ENCODE measurements at regions not wholly inside any gene's neighbourhood (a gene's known extent, or its start where the extent isn't known, plus 50 kb on each side); places are given as distances from the start of the nearest gene placed in this dataset.
A peak's percentile ranks its signal among the peaks of the same experiment; 100 is the strongest.

DNA sequence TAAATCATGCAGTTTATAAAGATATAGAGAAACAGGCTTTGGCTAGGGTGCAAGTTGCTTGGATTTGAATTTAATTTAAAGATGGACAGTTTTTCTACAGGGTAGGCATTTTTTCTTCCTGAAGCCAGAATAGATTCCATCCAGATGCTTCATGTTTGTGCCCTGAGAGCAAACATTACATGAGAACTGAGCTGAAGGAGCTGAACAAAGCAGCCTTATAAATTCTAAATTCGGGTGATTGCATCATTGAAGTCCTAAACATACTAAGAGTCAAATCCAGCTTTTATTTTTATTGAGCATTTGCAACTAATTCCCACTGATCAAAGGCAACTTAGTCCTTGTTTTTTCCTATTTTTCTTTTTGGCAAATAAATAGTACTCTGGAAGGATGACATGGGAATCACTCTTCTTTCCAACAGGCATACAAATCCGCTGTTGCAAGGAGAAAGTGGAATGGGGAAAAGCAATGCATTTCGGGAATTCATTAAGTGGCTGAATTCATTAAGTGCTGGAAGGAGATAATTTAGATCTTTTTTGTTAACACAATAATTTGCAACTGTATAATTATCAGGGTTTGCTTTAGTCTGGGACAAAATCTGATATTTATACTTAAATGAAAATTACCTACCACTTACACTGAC is 828.0 kb downstream of the SLC4A3 start (continued):
- TF ChIP-seq ATF7 (IDR thresholded peaks at IDR 0.05) (peak; percentile 20; the same call in 1 of the 2 replicates), ATF7 (CRISPR knock-in tag; IDR thresholded peaks at IDR 0.05) (no peak), ISL2 (CRISPR knock-in tag; IDR thresholded peaks at IDR 0.05) (no peak), DMAP1 (CRISPR knock-in tag; IDR thresholded peaks at IDR 0.05) (no peak), HDAC1 (CRISPR knock-in tag; IDR thresholded peaks at IDR 0.05) (no peak)
- TF ChIP-seq, protein P1, sequence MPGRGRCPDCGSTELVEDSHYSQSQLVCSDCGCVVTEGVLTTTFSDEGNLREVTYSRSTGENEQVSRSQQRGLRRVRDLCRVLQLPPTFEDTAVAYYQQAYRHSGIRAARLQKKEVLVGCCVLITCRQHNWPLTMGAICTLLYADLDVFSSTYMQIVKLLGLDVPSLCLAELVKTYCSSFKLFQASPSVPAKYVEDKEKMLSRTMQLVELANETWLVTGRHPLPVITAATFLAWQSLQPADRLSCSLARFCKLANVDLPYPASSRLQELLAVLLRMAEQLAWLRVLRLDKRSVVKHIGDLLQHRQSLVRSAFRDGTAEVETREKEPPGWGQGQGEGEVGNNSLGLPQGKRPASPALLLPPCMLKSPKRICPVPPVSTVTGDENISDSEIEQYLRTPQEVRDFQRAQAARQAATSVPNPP (CRISPR knock-in tag; IDR thresholded peaks at IDR 0.05): no peak

DNA sequence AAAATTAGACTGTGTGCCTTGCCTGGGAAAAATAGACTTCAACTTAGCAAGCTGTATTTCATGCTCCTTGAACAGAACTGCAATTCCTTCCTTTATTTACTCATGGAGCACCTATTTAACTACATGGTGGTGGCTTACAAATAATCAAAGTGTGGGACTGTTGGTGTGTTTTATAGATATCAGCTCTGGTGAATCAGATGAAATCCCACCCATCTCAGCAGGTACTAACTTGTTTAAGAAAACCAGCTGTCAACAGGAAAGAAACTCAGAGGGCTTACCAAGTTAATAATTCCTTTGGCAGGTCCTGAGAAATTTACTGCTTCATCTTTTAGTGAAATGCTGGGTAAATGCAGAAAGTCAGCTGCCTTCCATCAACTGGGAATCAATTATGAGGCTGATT is 830.6 kb downstream of the SLC4A3 start:
- TF ChIP-seq, protein P2, sequence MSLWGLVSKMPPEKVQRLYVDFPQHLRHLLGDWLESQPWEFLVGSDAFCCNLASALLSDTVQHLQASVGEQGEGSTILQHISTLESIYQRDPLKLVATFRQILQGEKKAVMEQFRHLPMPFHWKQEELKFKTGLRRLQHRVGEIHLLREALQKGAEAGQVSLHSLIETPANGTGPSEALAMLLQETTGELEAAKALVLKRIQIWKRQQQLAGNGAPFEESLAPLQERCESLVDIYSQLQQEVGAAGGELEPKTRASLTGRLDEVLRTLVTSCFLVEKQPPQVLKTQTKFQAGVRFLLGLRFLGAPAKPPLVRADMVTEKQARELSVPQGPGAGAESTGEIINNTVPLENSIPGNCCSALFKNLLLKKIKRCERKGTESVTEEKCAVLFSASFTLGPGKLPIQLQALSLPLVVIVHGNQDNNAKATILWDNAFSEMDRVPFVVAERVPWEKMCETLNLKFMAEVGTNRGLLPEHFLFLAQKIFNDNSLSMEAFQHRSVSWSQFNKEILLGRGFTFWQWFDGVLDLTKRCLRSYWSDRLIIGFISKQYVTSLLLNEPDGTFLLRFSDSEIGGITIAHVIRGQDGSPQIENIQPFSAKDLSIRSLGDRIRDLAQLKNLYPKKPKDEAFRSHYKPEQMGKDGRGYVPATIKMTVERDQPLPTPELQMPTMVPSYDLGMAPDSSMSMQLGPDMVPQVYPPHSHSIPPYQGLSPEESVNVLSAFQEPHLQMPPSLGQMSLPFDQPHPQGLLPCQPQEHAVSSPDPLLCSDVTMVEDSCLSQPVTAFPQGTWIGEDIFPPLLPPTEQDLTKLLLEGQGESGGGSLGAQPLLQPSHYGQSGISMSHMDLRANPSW (CRISPR knock-in tag; IDR thresholded peaks at IDR 0.05; ENCODE audit: borderline replicate concordance): no peak
- TF ChIP-seq ZNF891 (CRISPR knock-in tag; IDR thresholded peaks at IDR 0.05) (no peak), ZNF644 (CRISPR knock-in tag; IDR thresholded peaks at IDR 0.05; ENCODE audit: low read depth) (no peak), ZZZ3 (CRISPR knock-in tag; IDR thresholded peaks at IDR 0.05; ENCODE audit: borderline replicate concordance) (no peak), ZNF138 (CRISPR knock-in tag; IDR thresholded peaks at IDR 0.05; ENCODE audit: low read depth) (no peak), TOPORS (CRISPR knock-in tag; IDR thresholded peaks at IDR 0.05) (no peak), HNRNPH1 (optimal IDR thresholded peaks at IDR 0.05; ENCODE audit: low read depth, low read length) (no peak)
- TF ChIP-seq, protein P3, sequence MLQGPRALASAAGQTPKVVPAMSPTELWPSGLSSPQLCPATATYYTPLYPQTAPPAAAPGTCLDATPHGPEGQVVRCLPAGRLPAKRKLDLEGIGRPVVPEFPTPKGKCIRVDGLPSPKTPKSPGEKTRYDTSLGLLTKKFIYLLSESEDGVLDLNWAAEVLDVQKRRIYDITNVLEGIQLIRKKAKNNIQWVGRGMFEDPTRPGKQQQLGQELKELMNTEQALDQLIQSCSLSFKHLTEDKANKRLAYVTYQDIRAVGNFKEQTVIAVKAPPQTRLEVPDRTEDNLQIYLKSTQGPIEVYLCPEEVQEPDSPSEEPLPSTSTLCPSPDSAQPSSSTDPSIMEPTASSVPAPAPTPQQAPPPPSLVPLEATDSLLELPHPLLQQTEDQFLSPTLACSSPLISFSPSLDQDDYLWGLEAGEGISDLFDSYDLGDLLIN (CRISPR knock-in tag; IDR thresholded peaks at IDR 0.05; ENCODE audit: borderline replicate concordance): no peak
- no peak overlapping the region for H3K27ac ChIP-seq (ENCODE audit: extremely low read length, insufficient read depth, low read length)
- in situ Hi-C loops (cut with HindIII; ENCODE audit: extremely low pct_ligation_motif_present, low pct_unique_long_range_greater_than_20kb): no loop called here
- DNase-seq (ENCODE audit: low spot score): no peak
- no TSS peak for BruUV-seq (replicated peaks)
- no peak overlapping the region for H3K9ac ChIP-seq (ENCODE audit: insufficient read depth, low read depth, low read length)
- no peak for ATAC-seq
- H3K36me3 ChIP-seq (replicated peaks in 1 of 2; ENCODE audit: control insufficient read depth in 1 of 2, insufficient read depth in 2 of 2, low read length in 2 of 2): no peaks in the 10 kb centered on the region
- H3K4me2 ChIP-seq (ENCODE audit: low read depth, low read length): no peak overlapping the region
- ChIA-PET POLR2A (no interaction called here), CTCF (ENCODE audit: low intra/inter-chr PET ratio, low total read pairs) (no interaction called here)
- no peaks in the 10 kb centered on the region for H3K4me1 ChIP-seq (ENCODE audit: insufficient read depth, low read length)
- FAIRE-seq: no peak
- no peaks in the 10 kb centered on the region; a peak in 1 of 5 replicates for H3K27me3 ChIP-seq (ENCODE audit: control insufficient read depth in 1 of 2, insufficient read depth in 2 of 2, low read length in 2 of 2)
- H2AFZ ChIP-seq (ENCODE audit: low read length): no peak overlapping the region
- no peaks in the 10 kb centered on the region for H3K79me2 ChIP-seq (ENCODE audit: insufficient read depth, low read length)
- intact Hi-C loops (cut with micrococcal nuclease; ENCODE audit: unreplicated experiment): no loop called here
- no peak overlapping the region for H3K4me3 ChIP-seq (replicated peaks in 1 of 3; ENCODE audit: insufficient read depth in 1 of 3, low read depth in 2 of 3, low read length in 3 of 3)
- no peaks in the 10 kb centered on the region for H4K20me1 ChIP-seq (ENCODE audit: insufficient read depth, low read length)
- no peaks in the 10 kb centered on the region for H3K9me3 ChIP-seq (ENCODE audit: low read length)
